ENCODE measurements at regions not wholly inside any gene's neighbourhood (a gene's known extent, or its start where the extent isn't known, plus 50 kb on each side); places are given as distances from the start of the nearest gene placed in this dataset.

GRCh38 chr2:39587168-39587567, 78.5 kb upstream of the TMEM178A start:
- Mint-ChIP-seq H3K36me3 (peaks cover 8% of the 10 kb centered on the region), H3K4me3 (no peak overlapping the region)
- no peak for TF ChIP-seq CTCF (conservative IDR thresholded peaks at IDR 0.05)

GRCh38 chr2:39587641-39588040, 78.1 kb upstream of the TMEM178A start:
- H3K27me3 Mint-ChIP-seq = peaks cover 3% of the 10 kb centered on the region
- no peak for TF ChIP-seq CTCF (conservative IDR thresholded peaks at IDR 0.05)
- peaks cover 8% of the 10 kb centered on the region for H3K36me3 Mint-ChIP-seq
- H3K4me1 Mint-ChIP-seq (ENCODE audit: unreplicated experiment) = peaks cover 10% of the 10 kb centered on the region
- DNase-seq (ENCODE audit: extremely low spot score, unreplicated experiment) = no peak
- H3K4me3 Mint-ChIP-seq = no peak overlapping the region
- H3K9me3 Mint-ChIP-seq = peaks cover 8% of the 10 kb centered on the region
- H3K27ac Mint-ChIP-seq = no peak overlapping the region

More at GRCh38 chr2:39587168-39587567, 78.5 kb upstream of the TMEM178A start:
- peaks cover 8% of the 10 kb centered on the region for H3K9me3 Mint-ChIP-seq
- H3K27me3 Mint-ChIP-seq = peaks cover 3% of the 10 kb centered on the region
- no peak for DNase-seq (ENCODE audit: extremely low spot score, unreplicated experiment)
- H3K27ac Mint-ChIP-seq = no peak overlapping the region
- H3K4me1 Mint-ChIP-seq (ENCODE audit: unreplicated experiment) = peaks cover 10% of the 10 kb centered on the region

- H3K27me3 Mint-ChIP-seq = no peaks in the 10 kb centered on the region
- no peaks in the 10 kb centered on the region for H3K36me3 Mint-ChIP-seq
- TF ChIP-seq CTCF (conservative IDR thresholded peaks at IDR 0.05) = peak; percentile 67
- no peak overlapping the region for H3K4me3 Mint-ChIP-seq
- peak overlapping the region; percentile 48 for H3K27ac Mint-ChIP-seq
- DNase-seq (ENCODE audit: extremely low spot score, unreplicated experiment) = no peak
- H3K9me3 Mint-ChIP-seq = peaks cover 4% of the 10 kb centered on the region
- H3K4me1 Mint-ChIP-seq (ENCODE audit: unreplicated experiment) = peaks cover 7% of the 10 kb centered on the region
Measured at GRCh38 chr2:39593439-39594393, 72.0 kb upstream of the TMEM178A start.

GRCh38 chr2:39595116-39595515, 70.6 kb upstream of the TMEM178A start:
- Mint-ChIP-seq H3K36me3 (no peaks in the 10 kb centered on the region), H3K4me3 (no peak overlapping the region), H3K4me1 (ENCODE audit: unreplicated experiment) (peaks cover 7% of the 10 kb centered on the region), H3K27ac (no peak overlapping the region), H3K27me3 (no peaks in the 10 kb centered on the region), H3K9me3 (peaks cover 4% of the 10 kb centered on the region)
- TF ChIP-seq CTCF (conservative IDR thresholded peaks at IDR 0.05) = no peak
- no peak for DNase-seq (ENCODE audit: extremely low spot score, unreplicated experiment)

- Mint-ChIP-seq H3K27ac (no peak overlapping the region), H3K4me3 (no peak overlapping the region), H3K9me3 (peaks cover 4% of the 10 kb centered on the region), H3K4me1 (ENCODE audit: unreplicated experiment) (peaks cover 7% of the 10 kb centered on the region), H3K27me3 (peaks cover 3% of the 10 kb centered on the region), H3K36me3 (no peaks in the 10 kb centered on the region)
- no peak for DNase-seq (ENCODE audit: extremely low spot score, unreplicated experiment)
- TF ChIP-seq CTCF (conservative IDR thresholded peaks at IDR 0.05) = no peak
Measured at GRCh38 chr2:39597314-39597713, 68.4 kb upstream of the TMEM178A start.
